ENCODE measurements at regions not wholly inside any gene's neighbourhood (a gene's known extent, or its start where the extent isn't known, plus 50 kb on each side); places are given as distances from the start of the nearest gene placed in this dataset.

GRCh38 chr20:48432494-48432832 is 395.3 kb downstream of the PREX1 start:
- no peak for DNase-seq (ENCODE audit: low read depth)
- TF ChIP-seq MYC (IDR thresholded peaks at IDR 0.05; ENCODE audit: low read depth, low read length): no peak
- no peak for TF ChIP-seq CTCF (IDR thresholded peaks at IDR 0.05; ENCODE audit: low read depth, low read length)
- no peak for TF ChIP-seq MAX (IDR thresholded peaks at IDR 0.05; ENCODE audit: low read depth, low read length)
- TF ChIP-seq POLR2A (IDR thresholded peaks at IDR 0.05; ENCODE audit: extremely low read depth, insufficient read length): no peak
- no peak overlapping the region for H3K4me3 ChIP-seq (ENCODE audit: low read depth, low read length)

- no peak overlapping the region for H3K4me3 ChIP-seq (ENCODE audit: low read depth, low read length)
- DNase-seq (ENCODE audit: low read depth): no peak
- TF ChIP-seq POLR2A (IDR thresholded peaks at IDR 0.05; ENCODE audit: extremely low read depth, insufficient read length): no peak
- TF ChIP-seq MAX (IDR thresholded peaks at IDR 0.05; ENCODE audit: low read depth, low read length): no peak
- TF ChIP-seq CTCF (IDR thresholded peaks at IDR 0.05; ENCODE audit: low read depth, low read length): no peak
These were observed 395.9 kb downstream of the PREX1 start for GRCh38 chr20:48431653-48432493.

- H3K4me3 ChIP-seq (ENCODE audit: low read depth, low read length): no peak overlapping the region
- TF ChIP-seq CTCF (IDR thresholded peaks at IDR 0.05; ENCODE audit: low read depth, low read length) (no peak), MAX (IDR thresholded peaks at IDR 0.05; ENCODE audit: low read depth, low read length) (no peak), POLR2A (IDR thresholded peaks at IDR 0.05; ENCODE audit: extremely low read depth, insufficient read length) (no peak), MYC (IDR thresholded peaks at IDR 0.05; ENCODE audit: low read depth, low read length) (no peak)
- no peak for DNase-seq (ENCODE audit: low read depth)
These were observed 401.2 kb downstream of the PREX1 start for GRCh38 chr20:48426630-48427029.

- no peak for DNase-seq (ENCODE audit: low read depth)
- no peak overlapping the region for H3K4me3 ChIP-seq (ENCODE audit: low read depth, low read length)
- TF ChIP-seq MAX (IDR thresholded peaks at IDR 0.05; ENCODE audit: low read depth, low read length): no peak
- no peak for TF ChIP-seq POLR2A (IDR thresholded peaks at IDR 0.05; ENCODE audit: extremely low read depth, insufficient read length)
- no peak for TF ChIP-seq CTCF (IDR thresholded peaks at IDR 0.05; ENCODE audit: low read depth, low read length)
- TF ChIP-seq MYC (IDR thresholded peaks at IDR 0.05; ENCODE audit: low read depth, low read length): no peak
These were observed 401.8 kb downstream of the PREX1 start for GRCh38 chr20:48425817-48426612.

GRCh38 chr20:48425321-48425720 is 402.5 kb downstream of the PREX1 start:
- no peak for DNase-seq (ENCODE audit: low read depth)
- no peak overlapping the region for H3K4me3 ChIP-seq (ENCODE audit: low read depth, low read length)
- TF ChIP-seq CTCF (IDR thresholded peaks at IDR 0.05; ENCODE audit: low read depth, low read length) (no peak), POLR2A (IDR thresholded peaks at IDR 0.05; ENCODE audit: extremely low read depth, insufficient read length) (no peak), MAX (IDR thresholded peaks at IDR 0.05; ENCODE audit: low read depth, low read length) (no peak), MYC (IDR thresholded peaks at IDR 0.05; ENCODE audit: low read depth, low read length) (no peak)
